LNCaP clone FGC (cell line): ENCODE measurements at regions not wholly inside any gene's neighbourhood (a gene's known extent, or its start where the extent isn't known, plus 50 kb on each side); places are given as distances from the start of the nearest gene placed in this dataset.

Source experiments
- DNase-seq: peaks from one replicate; pipeline ENCODE4 v3.0.0-alpha.2; 2011; ENCODE audit warnings: low read depth
- H3K4me3 ChIP-seq: 2 replicates; pipeline ENCODE4 v1.5.1; 2011; ENCODE audit warnings: mild to moderate bottlenecking, low read depth, low read length, control low read depth
- CTCF ChIP-seq: IDR thresholded peaks from 2 replicates; pipeline ENCODE4 v1.5.1; 2012; ENCODE audit warnings: mild to moderate bottlenecking; ENCODE audit not compliant: control insufficient read depth, insufficient read depth; ENCODE audit errors: extremely low read depth

- no peak overlapping the region for H3K4me3 ChIP-seq
- DNase-seq: no peak
- no peak for TF ChIP-seq CTCF
Measured at GRCh38 chr11:116403794-116404461, 368.9 kb downstream of the BUD13 start.

GRCh38 chr11:116400081-116400480, 372.7 kb downstream of the BUD13 start:
- TF ChIP-seq CTCF: no peak
- no peak overlapping the region for H3K4me3 ChIP-seq
- DNase-seq: no peak

GRCh38 chr11:116397602-116398084, 375.1 kb downstream of the BUD13 start:
- no peak for TF ChIP-seq CTCF
- H3K4me3 ChIP-seq: no peak overlapping the region
- peak; percentile 53 for DNase-seq

- DNase-seq: no peak
- H3K4me3 ChIP-seq: no peak overlapping the region
- TF ChIP-seq CTCF: no peak
Measured at GRCh38 chr11:116396331-116396730, 376.5 kb downstream of the BUD13 start.

- DNase-seq: no peak
- no peak for TF ChIP-seq CTCF
- H3K4me3 ChIP-seq: no peak overlapping the region
Measured at GRCh38 chr11:116394022-116394421, 378.8 kb downstream of the BUD13 start.

GRCh38 chr11:116390963-116391362, 381.8 kb downstream of the BUD13 start:
- TF ChIP-seq CTCF: no peak
- H3K4me3 ChIP-seq: no peak overlapping the region
- DNase-seq: no peak

- no peak for DNase-seq
- no peak overlapping the region for H3K4me3 ChIP-seq
- TF ChIP-seq CTCF: no peak
Measured at GRCh38 chr11:116388146-116388545, 384.6 kb downstream of the BUD13 start.
